Stimulated activated CD8-positive, alpha-beta memory T cell treated with anti-CD3 and anti-CD28 coated beads, Interleukin-4, amount 100 ng/mL, for 48 hours (primary cell): ENCODE measurements at regions not wholly inside any gene's neighbourhood (a gene's known extent, or its start where the extent isn't known, plus 50 kb on each side); places are given as distances from the start of the nearest gene placed in this dataset.
"Not testable (repeated sequence)": the region's sequence is repeated elsewhere in the genome, so short reads cannot be mapped to it uniquely, and the experiment has no call there.

Experiments
- DNase-seq: peaks from one replicate; pipeline ENCODE4 v3.0.0-alpha.2; 2020

DNA sequence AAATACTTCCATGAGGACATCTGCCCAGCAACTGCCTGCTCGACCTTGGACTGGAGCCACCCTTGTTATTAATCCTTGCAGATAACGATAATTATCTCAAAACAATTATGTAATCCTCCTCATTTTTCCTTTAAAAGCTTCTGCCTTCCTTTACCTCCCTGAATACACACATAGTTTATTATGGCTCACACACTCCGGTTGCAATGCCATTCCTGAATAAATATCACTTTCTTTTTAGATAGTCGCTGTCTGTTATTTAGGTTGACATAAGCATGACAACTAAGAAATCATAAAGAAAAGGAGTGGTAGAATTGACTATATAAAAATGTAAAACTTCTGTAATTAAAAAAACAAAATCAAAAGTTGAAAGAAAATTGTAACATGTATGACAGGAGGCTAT, 64.8 kb downstream of the B4GALT7 start:
- DNase-seq = not testable (repeated sequence)

DNA sequence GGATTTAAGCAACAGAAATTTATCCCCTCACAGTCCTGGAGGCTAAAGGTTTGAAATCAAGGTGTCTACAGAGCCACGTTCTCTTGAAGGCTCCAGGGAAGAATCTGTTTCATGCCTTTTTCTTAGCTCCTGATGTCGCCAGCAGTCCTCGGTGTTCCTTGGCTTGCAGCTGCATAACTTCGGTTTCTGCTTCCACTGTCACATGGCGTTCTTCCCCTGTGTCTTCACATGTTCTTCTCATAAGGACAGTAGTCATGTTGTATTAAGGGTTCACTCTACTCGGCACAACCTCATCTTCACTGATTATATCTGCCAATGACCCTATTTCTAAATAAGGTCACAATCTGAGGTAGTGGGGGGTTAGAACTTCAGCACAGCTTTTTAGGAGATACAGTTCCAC, 65.2 kb downstream of the B4GALT7 start:
- not testable (repeated sequence) for DNase-seq

DNA sequence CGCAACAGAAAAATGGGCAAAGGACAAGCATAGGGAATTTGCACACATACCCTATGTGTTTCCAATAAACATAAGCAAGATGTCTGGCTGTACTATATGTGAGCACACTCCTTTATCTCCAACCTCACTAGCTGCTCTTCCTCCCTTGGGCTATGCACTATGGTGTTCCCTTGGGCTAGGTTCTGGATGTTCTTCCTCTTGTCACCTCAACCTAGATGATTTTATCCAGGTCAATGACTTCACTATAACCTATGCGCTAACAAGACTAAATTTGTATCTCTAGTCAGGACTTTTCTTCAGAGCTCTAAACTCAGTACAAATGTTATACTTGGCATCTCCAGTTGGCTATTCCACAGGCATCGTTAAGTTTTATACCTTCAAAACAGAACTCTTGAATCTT, 66.0 kb downstream of the B4GALT7 start:
- not testable (repeated sequence) for DNase-seq

DNA sequence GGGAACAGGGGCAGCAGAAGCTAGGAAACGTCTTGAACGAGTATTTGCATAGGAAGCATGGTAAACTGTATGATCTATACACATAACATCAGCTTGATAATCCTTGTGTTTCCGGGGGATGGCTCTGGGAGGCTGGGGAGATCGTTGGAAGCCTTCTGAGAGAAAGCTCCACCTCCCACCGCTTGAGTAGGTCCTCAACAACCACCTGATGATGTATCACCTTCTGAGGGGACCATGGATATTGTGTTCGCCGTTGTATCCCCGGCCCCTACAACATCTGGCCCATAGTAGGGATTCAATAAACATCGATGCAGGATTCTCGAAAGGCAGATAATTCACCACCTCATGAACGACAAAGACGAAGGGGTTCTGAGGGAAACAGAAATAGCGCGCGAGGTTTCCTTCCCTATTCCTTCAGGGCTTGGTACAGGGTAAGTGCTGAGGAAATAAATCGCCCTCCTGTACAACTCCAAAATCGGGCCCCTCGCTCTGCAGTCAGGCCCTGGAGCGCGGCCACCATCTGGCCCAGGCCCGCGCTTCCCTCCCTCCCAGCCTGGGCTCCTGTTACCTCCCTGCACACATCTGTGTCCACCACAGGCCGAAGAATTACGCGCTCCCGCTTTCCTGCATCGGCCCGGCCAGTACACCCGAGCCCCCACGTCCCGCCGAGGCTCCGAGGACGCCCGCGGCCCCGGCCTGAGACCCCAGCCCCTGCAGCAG, 71.3 kb downstream of the B4GALT7 start:
- DNase-seq = peak; percentile 31

DNA sequence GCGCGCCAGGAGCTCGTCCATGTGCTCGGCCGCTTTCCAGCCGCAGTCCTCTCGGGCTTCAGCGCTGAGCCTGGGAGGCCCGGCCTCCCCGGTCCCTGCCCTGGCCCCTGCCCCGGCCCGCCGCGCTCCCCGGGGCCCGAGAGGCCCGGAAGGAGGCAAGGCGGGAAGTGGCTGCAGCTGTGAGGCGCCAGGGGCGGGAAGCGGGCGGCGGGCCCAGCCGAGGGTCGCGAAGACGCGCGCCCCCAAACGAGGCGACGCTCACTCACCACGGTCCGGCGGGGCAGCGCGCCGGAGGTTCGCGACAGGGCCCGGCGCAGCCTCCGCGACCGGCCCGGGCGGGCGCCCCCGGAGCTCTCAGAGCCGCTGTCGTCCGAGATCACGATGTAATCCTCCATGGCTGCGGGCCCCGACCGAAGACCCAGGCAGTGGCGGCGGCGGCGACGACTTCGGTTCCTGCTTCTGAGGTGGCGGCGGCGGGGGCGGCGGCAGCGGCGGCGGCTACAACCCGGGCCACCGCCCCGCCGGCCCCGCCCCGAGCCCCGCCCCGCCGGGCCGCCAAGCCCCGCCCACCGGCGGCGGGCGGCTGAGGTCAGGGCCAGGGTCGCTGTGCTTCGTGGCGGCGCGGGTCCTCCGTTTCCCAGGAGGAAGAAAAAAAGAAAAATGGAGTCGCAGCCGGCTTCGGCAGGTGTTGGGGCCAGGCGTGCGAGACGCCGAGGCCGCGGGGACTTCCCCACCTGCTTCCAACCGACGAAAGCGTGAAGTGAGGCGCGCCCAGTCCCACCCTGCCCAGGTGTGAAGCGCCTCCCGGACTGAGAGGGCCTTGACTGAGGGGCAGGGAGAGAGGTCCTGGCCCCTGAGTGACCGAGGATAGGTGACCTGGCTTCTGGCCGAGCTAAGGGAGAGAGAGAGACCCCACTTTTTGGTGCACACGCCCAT, 72.1 kb downstream of the B4GALT7 start:
- DNase-seq = peak; percentile 82
